ENCODE measurements at regions not wholly inside any gene's neighbourhood (a gene's known extent, or its start where the extent isn't known, plus 50 kb on each side); places are given as distances from the start of the nearest gene placed in this dataset.
A peak's percentile ranks its signal among the peaks of the same experiment; 100 is the strongest.

DNA sequence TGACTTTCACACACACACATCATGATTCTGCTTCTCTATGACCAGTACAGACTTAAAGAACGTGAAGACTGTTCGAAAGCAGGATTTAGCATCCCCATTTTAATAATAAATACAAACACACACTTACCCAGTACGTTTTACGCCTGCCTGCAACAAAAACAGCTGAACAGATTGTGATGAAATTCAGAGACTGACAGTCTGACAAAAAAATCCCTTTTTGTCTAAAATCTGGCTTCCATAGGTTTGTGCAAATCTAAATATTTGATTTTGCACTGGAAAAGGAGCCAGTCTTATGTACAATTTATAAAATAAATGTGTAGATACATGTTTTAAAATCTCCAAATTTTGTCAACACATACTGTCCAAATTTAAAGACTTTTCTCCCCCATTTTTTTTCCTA is 630.7 kb downstream of the ZEB2 start:
- ATAC-seq, result no peak
- TF ChIP-seq ISL1 (CRISPR knock-in tag; IDR thresholded peaks at IDR 0.05) (no peak), ESRRG (CRISPR knock-in tag; IDR thresholded peaks at IDR 0.05) (no peak), ZNF565 (CRISPR knock-in tag; conservative IDR thresholded peaks at IDR 0.05; ENCODE audit: low read depth) (no peak), ZFP30 (CRISPR knock-in tag; IDR thresholded peaks at IDR 0.05) (no peak), CSDC2 (CRISPR knock-in tag; IDR thresholded peaks at IDR 0.05) (no peak), SNAI2 (CRISPR knock-in tag; IDR thresholded peaks at IDR 0.05) (no peak), GLIS3 (CRISPR knock-in tag; IDR thresholded peaks at IDR 0.05) (no peak), ARNTL (CRISPR knock-in tag; IDR thresholded peaks at IDR 0.05; ENCODE audit: borderline replicate concordance, low read depth) (no peak), ZFP3 (CRISPR knock-in tag; IDR thresholded peaks at IDR 0.05) (no peak), PPARA (CRISPR knock-in tag; IDR thresholded peaks at IDR 0.05; ENCODE audit: borderline replicate concordance) (no peak), OSR1 (CRISPR knock-in tag; IDR thresholded peaks at IDR 0.05) (no peak), RARB (CRISPR knock-in tag; IDR thresholded peaks at IDR 0.05) (no peak)
- TF ChIP-seq, protein P1, sequence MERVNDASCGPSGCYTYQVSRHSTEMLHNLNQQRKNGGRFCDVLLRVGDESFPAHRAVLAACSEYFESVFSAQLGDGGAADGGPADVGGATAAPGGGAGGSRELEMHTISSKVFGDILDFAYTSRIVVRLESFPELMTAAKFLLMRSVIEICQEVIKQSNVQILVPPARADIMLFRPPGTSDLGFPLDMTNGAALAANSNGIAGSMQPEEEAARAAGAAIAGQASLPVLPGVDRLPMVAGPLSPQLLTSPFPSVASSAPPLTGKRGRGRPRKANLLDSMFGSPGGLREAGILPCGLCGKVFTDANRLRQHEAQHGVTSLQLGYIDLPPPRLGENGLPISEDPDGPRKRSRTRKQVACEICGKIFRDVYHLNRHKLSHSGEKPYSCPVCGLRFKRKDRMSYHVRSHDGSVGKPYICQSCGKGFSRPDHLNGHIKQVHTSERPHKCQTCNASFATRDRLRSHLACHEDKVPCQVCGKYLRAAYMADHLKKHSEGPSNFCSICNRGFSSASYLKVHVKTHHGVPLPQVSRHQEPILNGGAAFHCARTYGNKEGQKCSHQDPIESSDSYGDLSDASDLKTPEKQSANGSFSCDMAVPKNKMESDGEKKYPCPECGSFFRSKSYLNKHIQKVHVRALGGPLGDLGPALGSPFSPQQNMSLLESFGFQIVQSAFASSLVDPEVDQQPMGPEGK (CRISPR knock-in tag; IDR thresholded peaks at IDR 0.05; ENCODE audit: borderline replicate concordance), result no peak
- TF ChIP-seq, protein P2, sequence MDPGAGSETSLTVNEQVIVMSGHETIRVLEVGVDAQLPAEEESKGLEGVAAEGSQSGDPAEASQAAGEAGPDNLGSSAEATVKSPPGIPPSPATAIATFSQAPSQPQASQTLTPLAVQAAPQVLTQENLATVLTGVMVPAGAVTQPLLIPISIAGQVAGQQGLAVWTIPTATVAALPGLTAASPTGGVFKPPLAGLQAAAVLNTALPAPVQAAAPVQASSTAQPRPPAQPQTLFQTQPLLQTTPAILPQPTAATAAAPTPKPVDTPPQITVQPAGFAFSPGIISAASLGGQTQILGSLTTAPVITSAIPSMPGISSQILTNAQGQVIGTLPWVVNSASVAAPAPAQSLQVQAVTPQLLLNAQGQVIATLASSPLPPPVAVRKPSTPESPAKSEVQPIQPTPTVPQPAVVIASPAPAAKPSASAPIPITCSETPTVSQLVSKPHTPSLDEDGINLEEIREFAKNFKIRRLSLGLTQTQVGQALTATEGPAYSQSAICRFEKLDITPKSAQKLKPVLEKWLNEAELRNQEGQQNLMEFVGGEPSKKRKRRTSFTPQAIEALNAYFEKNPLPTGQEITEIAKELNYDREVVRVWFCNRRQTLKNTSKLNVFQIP (CRISPR knock-in tag; IDR thresholded peaks at IDR 0.05; ENCODE audit: borderline replicate concordance, low read depth), result no peak

DNA sequence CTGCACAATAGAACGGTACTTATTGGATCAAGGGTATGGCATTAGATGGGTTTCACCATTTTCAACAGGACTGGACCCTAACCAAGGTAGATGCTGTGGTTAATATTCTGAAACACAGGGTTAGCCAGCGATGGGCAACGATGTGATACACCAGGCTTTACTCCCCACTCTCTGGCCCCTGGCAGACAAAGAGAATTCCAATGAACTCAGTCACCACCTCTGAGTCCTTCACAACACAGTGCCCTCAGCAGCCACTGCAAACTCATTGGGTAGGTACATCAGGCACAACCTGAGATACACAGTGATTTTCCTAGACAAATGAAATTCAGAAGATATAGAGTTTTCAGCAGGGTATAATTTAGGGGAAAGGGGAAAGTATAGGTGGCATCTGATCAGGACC is 634.5 kb downstream of the ZEB2 start:
- 0 out of 3 replicates have a peak, but pooled peaks have one; percentile 43 for ATAC-seq
- TF ChIP-seq ZC3H10 (CRISPR knock-in tag; IDR thresholded peaks at IDR 0.05), result no peak
- no peak for TF ChIP-seq ZNF70 (CRISPR knock-in tag; IDR thresholded peaks at IDR 0.05)
- no peak for TF ChIP-seq PPARA (CRISPR knock-in tag; IDR thresholded peaks at IDR 0.05; ENCODE audit: borderline replicate concordance)
- TF ChIP-seq CSDC2 (CRISPR knock-in tag; IDR thresholded peaks at IDR 0.05), result no peak
- no peak for TF ChIP-seq ZFP3 (CRISPR knock-in tag; IDR thresholded peaks at IDR 0.05)
- TF ChIP-seq TOX (CRISPR knock-in tag; IDR thresholded peaks at IDR 0.05; ENCODE audit: borderline replicate concordance), result no peak
- TF ChIP-seq, protein P2 (CRISPR knock-in tag; IDR thresholded peaks at IDR 0.05; ENCODE audit: borderline replicate concordance, low read depth), result no peak
- no peak for TF ChIP-seq ARNTL (CRISPR knock-in tag; IDR thresholded peaks at IDR 0.05; ENCODE audit: borderline replicate concordance, low read depth)
- TF ChIP-seq ZNF8 (CRISPR knock-in tag; IDR thresholded peaks at IDR 0.05), result no peak

DNA sequence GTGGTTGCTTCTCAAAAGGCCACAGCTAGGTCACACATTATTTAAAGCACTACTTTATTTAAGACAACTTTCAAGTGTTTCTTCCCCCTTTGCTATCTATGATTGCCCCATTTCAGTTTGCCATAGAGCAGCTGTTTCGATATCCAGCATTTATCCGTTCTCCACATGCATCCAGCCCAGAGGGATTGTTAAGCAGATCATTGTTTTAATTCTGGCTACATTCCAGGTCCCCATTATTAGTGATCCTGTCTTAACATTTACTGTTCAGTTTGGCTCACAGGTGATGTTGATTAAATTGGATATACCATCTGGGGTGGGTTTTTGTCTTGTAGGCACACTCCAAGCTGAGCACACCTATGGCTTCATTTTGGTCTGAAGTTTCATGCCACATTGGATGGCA is 638.7 kb downstream of the ZEB2 start:
- no peak for TF ChIP-seq ZC3H10 (CRISPR knock-in tag; IDR thresholded peaks at IDR 0.05)
- no peak for TF ChIP-seq SNAI2 (CRISPR knock-in tag; IDR thresholded peaks at IDR 0.05)
- TF ChIP-seq ISL1 (CRISPR knock-in tag; IDR thresholded peaks at IDR 0.05), result no peak
- ATAC-seq, result no peak

DNA sequence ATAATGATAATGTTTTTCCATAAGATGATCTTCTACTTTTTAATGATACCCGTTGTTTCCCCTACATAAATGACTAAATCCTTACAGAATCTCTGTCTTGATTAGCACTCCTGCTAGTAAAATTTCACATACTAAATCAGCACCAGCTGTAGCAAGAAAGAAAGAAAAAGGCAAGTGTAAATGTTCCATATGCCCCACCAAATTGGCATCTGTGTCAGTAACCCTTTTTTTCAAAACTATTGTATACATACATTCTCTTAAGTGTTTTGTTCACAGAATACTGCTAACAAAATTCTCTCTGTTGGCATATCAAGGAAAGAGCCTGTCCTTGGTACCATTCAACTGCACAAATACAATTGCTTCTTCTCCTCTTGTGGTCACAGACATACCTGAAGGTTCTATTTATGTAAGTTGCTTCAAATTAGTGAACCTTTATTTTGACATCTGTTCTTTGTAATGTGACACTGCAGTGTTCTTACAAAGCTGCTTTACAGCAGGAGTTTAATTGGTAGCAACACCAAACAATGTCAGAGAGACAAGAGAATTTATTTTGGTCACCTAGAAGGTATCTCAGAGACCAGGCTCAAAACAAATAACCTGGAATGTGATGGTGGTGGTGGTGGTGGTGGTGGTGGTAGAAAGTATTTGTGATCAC is 641.9 kb downstream of the ZEB2 start:
- ATAC-seq, result no peak
- no peak for TF ChIP-seq ZNF565 (CRISPR knock-in tag; conservative IDR thresholded peaks at IDR 0.05; ENCODE audit: low read depth)
- TF ChIP-seq, protein P1 (CRISPR knock-in tag; IDR thresholded peaks at IDR 0.05; ENCODE audit: borderline replicate concordance), result no peak
- no peak for TF ChIP-seq TOX (CRISPR knock-in tag; IDR thresholded peaks at IDR 0.05; ENCODE audit: borderline replicate concordance)
- TF ChIP-seq, protein P3, sequence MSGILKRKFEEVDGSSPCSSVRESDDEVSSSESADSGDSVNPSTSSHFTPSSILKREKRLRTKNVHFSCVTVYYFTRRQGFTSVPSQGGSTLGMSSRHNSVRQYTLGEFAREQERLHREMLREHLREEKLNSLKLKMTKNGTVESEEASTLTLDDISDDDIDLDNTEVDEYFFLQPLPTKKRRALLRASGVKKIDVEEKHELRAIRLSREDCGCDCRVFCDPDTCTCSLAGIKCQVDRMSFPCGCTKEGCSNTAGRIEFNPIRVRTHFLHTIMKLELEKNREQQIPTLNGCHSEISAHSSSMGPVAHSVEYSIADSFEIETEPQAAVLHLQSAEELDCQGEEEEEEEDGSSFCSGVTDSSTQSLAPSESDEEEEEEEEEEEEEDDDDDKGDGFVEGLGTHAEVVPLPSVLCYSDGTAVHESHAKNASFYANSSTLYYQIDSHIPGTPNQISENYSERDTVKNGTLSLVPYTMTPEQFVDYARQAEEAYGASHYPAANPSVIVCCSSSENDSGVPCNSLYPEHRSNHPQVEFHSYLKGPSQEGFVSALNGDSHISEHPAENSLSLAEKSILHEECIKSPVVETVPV (CRISPR knock-in tag; IDR thresholded peaks at IDR 0.05), result no peak
- no peak for TF ChIP-seq GLIS3 (CRISPR knock-in tag; IDR thresholded peaks at IDR 0.05)
- TF ChIP-seq ZNF70 (CRISPR knock-in tag; IDR thresholded peaks at IDR 0.05), result no peak
- no peak for TF ChIP-seq ZFP3 (CRISPR knock-in tag; IDR thresholded peaks at IDR 0.05)
- no peak for TF ChIP-seq CSDC2 (CRISPR knock-in tag; IDR thresholded peaks at IDR 0.05)
- TF ChIP-seq ESRRG (CRISPR knock-in tag; IDR thresholded peaks at IDR 0.05), result no peak
- TF ChIP-seq PPARA (CRISPR knock-in tag; IDR thresholded peaks at IDR 0.05; ENCODE audit: borderline replicate concordance), result no peak
- no peak for TF ChIP-seq ZC3H10 (CRISPR knock-in tag; IDR thresholded peaks at IDR 0.05)
- TF ChIP-seq RARB (CRISPR knock-in tag; IDR thresholded peaks at IDR 0.05), result no peak
- TF ChIP-seq, protein P4, sequence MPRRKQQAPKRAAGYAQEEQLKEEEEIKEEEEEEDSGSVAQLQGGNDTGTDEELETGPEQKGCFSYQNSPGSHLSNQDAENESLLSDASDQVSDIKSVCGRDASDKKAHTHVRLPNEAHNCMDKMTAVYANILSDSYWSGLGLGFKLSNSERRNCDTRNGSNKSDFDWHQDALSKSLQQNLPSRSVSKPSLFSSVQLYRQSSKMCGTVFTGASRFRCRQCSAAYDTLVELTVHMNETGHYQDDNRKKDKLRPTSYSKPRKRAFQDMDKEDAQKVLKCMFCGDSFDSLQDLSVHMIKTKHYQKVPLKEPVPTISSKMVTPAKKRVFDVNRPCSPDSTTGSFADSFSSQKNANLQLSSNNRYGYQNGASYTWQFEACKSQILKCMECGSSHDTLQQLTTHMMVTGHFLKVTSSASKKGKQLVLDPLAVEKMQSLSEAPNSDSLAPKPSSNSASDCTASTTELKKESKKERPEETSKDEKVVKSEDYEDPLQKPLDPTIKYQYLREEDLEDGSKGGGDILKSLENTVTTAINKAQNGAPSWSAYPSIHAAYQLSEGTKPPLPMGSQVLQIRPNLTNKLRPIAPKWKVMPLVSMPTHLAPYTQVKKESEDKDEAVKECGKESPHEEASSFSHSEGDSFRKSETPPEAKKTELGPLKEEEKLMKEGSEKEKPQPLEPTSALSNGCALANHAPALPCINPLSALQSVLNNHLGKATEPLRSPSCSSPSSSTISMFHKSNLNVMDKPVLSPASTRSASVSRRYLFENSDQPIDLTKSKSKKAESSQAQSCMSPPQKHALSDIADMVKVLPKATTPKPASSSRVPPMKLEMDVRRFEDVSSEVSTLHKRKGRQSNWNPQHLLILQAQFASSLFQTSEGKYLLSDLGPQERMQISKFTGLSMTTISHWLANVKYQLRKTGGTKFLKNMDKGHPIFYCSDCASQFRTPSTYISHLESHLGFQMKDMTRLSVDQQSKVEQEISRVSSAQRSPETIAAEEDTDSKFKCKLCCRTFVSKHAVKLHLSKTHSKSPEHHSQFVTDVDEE (CRISPR knock-in tag; IDR thresholded peaks at IDR 0.05), result no peak
- TF ChIP-seq ISL1 (CRISPR knock-in tag; IDR thresholded peaks at IDR 0.05), result no peak
- TF ChIP-seq ZFP30 (CRISPR knock-in tag; IDR thresholded peaks at IDR 0.05), result no peak
- TF ChIP-seq SNAI2 (CRISPR knock-in tag; IDR thresholded peaks at IDR 0.05), result no peak
- no peak for TF ChIP-seq TCF4 (CRISPR knock-in tag; IDR thresholded peaks at IDR 0.05; ENCODE audit: borderline replicate concordance)
